ENCODE measurements at regions not wholly inside any gene's neighbourhood (a gene's known extent, or its start where the extent isn't known, plus 50 kb on each side); places are given as distances from the start of the nearest gene placed in this dataset.

DNA sequence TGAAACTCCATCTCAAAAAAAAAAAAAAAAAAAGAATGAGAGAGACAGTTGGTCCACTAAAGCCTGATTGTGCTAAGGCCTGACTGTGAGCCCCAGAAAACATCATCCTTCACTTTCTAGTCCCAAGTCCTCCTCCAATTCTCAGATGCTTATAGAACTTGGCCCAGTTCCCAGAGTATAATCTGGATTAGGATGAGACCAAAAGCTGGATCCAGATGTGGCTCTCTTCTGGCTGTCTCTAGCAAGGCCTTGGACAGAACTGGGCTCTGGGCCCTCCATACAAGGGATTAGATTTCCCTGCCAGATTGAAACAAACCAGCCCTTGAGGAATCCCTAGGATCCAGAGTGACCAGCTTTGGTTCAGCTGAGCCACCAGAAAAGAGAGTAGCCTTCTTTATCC is 98.4 kb upstream of the ZNF366 start:
- TF ChIP-seq EZH2 (IDR thresholded peaks at IDR 0.05; ENCODE audit: low read length, unreplicated experiment) (no peak), CTCF (conservative IDR thresholded peaks at IDR 0.05; ENCODE audit: low read depth, low read length) (no peak)

Measured in PC-3 (cell line).